GM23248 (cell line): ENCODE measurements at regions not wholly inside any gene's neighbourhood (a gene's known extent, or its start where the extent isn't known, plus 50 kb on each side); places are given as distances from the start of the nearest gene placed in this dataset.

Source experiments
- EZH2 ChIP-seq: fragments of 200-600 bp; sonication (generic); IDR thresholded peaks from 2 replicates; pipeline ENCODE4 v1.6.1; 2018; ENCODE audit warnings: antibody characterized with exemption, mild to moderate bottlenecking; ENCODE audit not compliant: insufficient read depth, poor library complexity, severe bottlenecking
- EZH2phosphoT487 ChIP-seq: fragments of 200-600 bp; sonication (generic); IDR thresholded peaks from 2 replicates; pipeline ENCODE4 v1.6.1; 2018; ENCODE audit warnings: antibody characterized with exemption, moderate library complexity, mild to moderate bottlenecking, low read depth; ENCODE audit not compliant: insufficient read depth

- TF ChIP-seq EZH2 (no peak), EZH2phosphoT487 (no peak)
Measured at GRCh38 chr1:228809621-228810394, 74.5 kb downstream of the RHOU start.
